GM12878 (cell line): ENCODE measurements at regions not wholly inside any gene's neighbourhood (a gene's known extent, or its start where the extent isn't known, plus 50 kb on each side); places are given as distances from the start of the nearest gene placed in this dataset.

Source experiments
- ATAC-seq: fragments of 200-7000 bp; cut with Tn5 transposase; 3 replicates; pipeline ENCODE4 v1.9.1; 2020; ENCODE audit warnings: mild to moderate bottlenecking, moderate library complexity
- BruUV-seq: library from RNA; stranded (reverse); fragments of 400-500 nt; replicated peaks from 2 replicates; lab custom pipeline; 2021; lab: Mats Ljungman, UMichigan
- CTCF ChIA-PET: fragments of 300-600 bp; sonication (Branson Sonifier 250); formaldehyde crosslinking; extraction: SDS; loops from one replicate; lab custom pipeline; 2021; ENCODE audit warnings: inconsistent platforms; lab: Yijun Ruan, JAX
- POLR2A ChIA-PET: fragments of 350-600 bp; formaldehyde crosslinking; extraction: SDS; loops from one replicate; lab custom pipeline; 2021; ENCODE audit warnings: inconsistent platforms; lab: Charles Lee
- RAD21 ChIA-PET: fragments of 300-600 bp; sonication (Branson Sonifier 250); formaldehyde crosslinking; loops from one replicate; lab custom pipeline; 2023; ENCODE audit warnings: antibody characterized with exemption; ENCODE audit not compliant: unreplicated experiment; lab: Charles Lee
- SMC1A ChIA-PET: fragments of 300-600 bp; sonication (Branson Sonifier 250); formaldehyde crosslinking; loops from one replicate; lab custom pipeline; 2023; ENCODE audit not compliant: unreplicated experiment, uncharacterized antibody; lab: Charles Lee
- DNase-seq: peaks from one replicate; pipeline ENCODE4 v3.0.0-alpha.2; 2011; ENCODE audit warnings: low read depth, low spot score
- FAIRE-seq: peaks from 3 replicates; lab custom pipeline; 2011; peaks lifted over from hg19 to GRCh38; lab: Jason Lieb, UNC
- H2AFZ ChIP-seq: 2 replicates; pipeline ENCODE4 v1.6.0; 2011; ENCODE audit warnings: low read depth, low read length, control low read depth; ENCODE audit not compliant: control insufficient read depth
- H3K27ac ChIP-seq: 2 replicates; pipeline ENCODE4 v1.5.1; 2011; ENCODE audit warnings: control low read depth; ENCODE audit not compliant: control insufficient read depth, insufficient read depth
- H3K27me3 ChIP-seq, 2 experiments: replicated peaks in 1 of 2; 2 replicates each; pipeline versions ENCODE4 v1.6.0 to v1.6.1; 2011; ENCODE audit warnings: low read length in 1 of 2; ENCODE audit not compliant: control insufficient read depth in 2 of 2, insufficient read depth in 2 of 2
- H3K36me3 ChIP-seq, 2 experiments: 2 replicates each; pipeline ENCODE4 v1.5.1; 2011; ENCODE audit warnings: low read length in 1 of 2; ENCODE audit not compliant: control insufficient read depth in 2 of 2, insufficient read depth in 2 of 2
- H3K4me1 ChIP-seq: 2 replicates; pipeline ENCODE4 v1.6.1; 2011; ENCODE audit warnings: mild to moderate bottlenecking, low read length, moderate library complexity, mixed read lengths; ENCODE audit not compliant: control insufficient read depth, insufficient read depth
- H3K4me2 ChIP-seq: 2 replicates; pipeline ENCODE4 v1.6.0; 2011; ENCODE audit warnings: control low read depth; ENCODE audit not compliant: control insufficient read depth, insufficient read depth
- H3K4me3 ChIP-seq: fragments of 200-600 bp; sonication (generic); 2 replicates; pipeline ENCODE4 v1.5.1; 2016
- H3K79me2 ChIP-seq: 2 replicates; pipeline ENCODE4 v1.6.0; 2011; ENCODE audit warnings: low read length; ENCODE audit not compliant: control insufficient read depth, insufficient read depth
- H3K9ac ChIP-seq: 2 replicates; pipeline ENCODE4 v1.8.0; 2011; ENCODE audit warnings: low read length, control low read depth, mixed read lengths; ENCODE audit not compliant: control insufficient read depth, insufficient read depth
- H3K9me3 ChIP-seq: replicated peaks from 3 replicates; pipeline ENCODE4 v1.5.1; 2011; ENCODE audit warnings: mild to moderate bottlenecking, low read length; ENCODE audit not compliant: control insufficient read depth, insufficient read depth
- H4K20me1 ChIP-seq: 2 replicates; pipeline ENCODE4 v1.6.0; 2011; ENCODE audit not compliant: control insufficient read depth, insufficient read depth
- BCL11A ChIP-seq: IDR thresholded peaks from 2 replicates; pipeline ENCODE4 v1.6.1; 2011; ENCODE audit warnings: low read depth, low read length
- NFXL1 ChIP-seq: fragments of 450-650 bp; IDR thresholded peaks from 2 replicates; pipeline ENCODE4 v1.6.1; 2017; ENCODE audit warnings: antibody characterized with exemption, mild to moderate bottlenecking, borderline replicate concordance
- PAX5 ChIP-seq: IDR thresholded peaks from 2 replicates; pipeline ENCODE4 v1.6.1; 2011; ENCODE audit warnings: low read depth, low read length, borderline replicate concordance
- RAD21 ChIP-seq: IDR thresholded peaks from 2 replicates; pipeline ENCODE4 v1.6.1; 2011; ENCODE audit warnings: mild to moderate bottlenecking, low read depth, low read length, moderate library complexity; ENCODE audit not compliant: insufficient read depth
- RB1 ChIP-seq: fragments of 450-650 bp; formaldehyde crosslinking; IDR thresholded peaks from 2 replicates; pipeline ENCODE4 v1.6.1; 2017; ENCODE audit warnings: mild to moderate bottlenecking, borderline replicate concordance
- TAF1 ChIP-seq: IDR thresholded peaks from 2 replicates; pipeline ENCODE4 v1.6.1; 2011; ENCODE audit warnings: mild to moderate bottlenecking, low read depth, low read length, borderline replicate concordance
- TBL1XR1 ChIP-seq: IDR thresholded peaks from 2 replicates; pipeline ENCODE4 v1.6.1; 2012; ENCODE audit warnings: low read depth, low read length, improper control_type of control experiment
- WGBS: methylation state at CpG from one replicate; pipeline ENCODE4 v1.1.6; 2016; ENCODE audit warnings: low lambda C conversion rate; ENCODE audit not compliant: insufficient replicate concordance, insufficient coverage; ENCODE audit errors: missing lambda C conversion rate; 5-methylcytosine and 5-hydroxymethylcytosine counted together
- in situ Hi-C: fragments of 300-500 bp; cut with MboI; formaldehyde crosslinking; loops from 9 replicates; pipeline ENCODE4 v1.14.3; 2018; ENCODE audit warnings: mixed read lengths
- intact Hi-C: fragments of 100-400 bp; cut with micrococcal nuclease; formaldehyde crosslinking; loops from one replicate; pipeline ENCODE4 v1.14.2; 2022; ENCODE audit not compliant: unreplicated experiment
- TF ChIP-seq, protein P1 (sequence below): IDR thresholded peaks from 2 replicates; pipeline ENCODE4 v1.6.1; 2011; ENCODE audit warnings: low read depth, mild to moderate bottlenecking, low read length, moderate library complexity, borderline replicate concordance; ENCODE audit errors: extremely low read depth

DNA sequence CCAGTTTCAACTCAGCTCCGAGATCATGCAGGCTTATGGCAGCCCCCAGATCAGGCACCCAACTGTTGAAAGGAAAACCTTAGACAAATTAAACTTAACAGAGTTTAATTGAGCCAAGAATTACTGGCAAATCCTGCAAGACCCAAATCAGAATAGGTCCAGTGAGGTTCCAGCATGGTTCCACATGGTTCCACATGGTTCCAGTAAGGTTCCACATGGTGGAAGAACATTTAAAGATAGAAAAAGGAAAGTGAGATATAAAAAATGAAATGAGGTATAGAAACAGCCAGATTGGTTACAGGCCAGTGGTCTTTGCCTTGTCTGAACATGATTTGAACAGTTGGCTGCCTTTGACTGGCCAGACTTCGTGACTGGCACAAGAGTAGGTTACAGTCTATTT lies 288.8 kb upstream of the LRRC7 start:
- ChIA-PET POLR2A (no interaction called here), RAD21 (no interaction called here), CTCF (no interaction called here), SMC1A (no interaction called here)
- ATAC-seq (no peak), FAIRE-seq (no peak), DNase-seq (no peak)
- Histone ChIP-seq H2AFZ (no peak overlapping the region), H3K4me2 (no peak overlapping the region), H4K20me1 (no peaks in the 10 kb centered on the region), H3K4me1 (no peaks in the 10 kb centered on the region), H3K27me3 (no peaks in the 10 kb centered on the region), H3K4me3 (no peak overlapping the region), H3K79me2 (no peaks in the 10 kb centered on the region), H3K9me3 (no peaks in the 10 kb centered on the region), H3K36me3 (no peaks in the 10 kb centered on the region), H3K27ac (no peak overlapping the region), H3K9ac (no peak overlapping the region)
- 0% methylated on average over 2 of the region's 2 CpGs for WGBS
- intact Hi-C loops (no loop called here), in situ Hi-C loops (no loop called here)
- TF ChIP-seq PAX5 (no peak), RB1 (no peak), NFXL1 (no peak), BCL11A (no peak), TAF1 (no peak), TBL1XR1 (no peak)
- TF ChIP-seq, protein P1, sequence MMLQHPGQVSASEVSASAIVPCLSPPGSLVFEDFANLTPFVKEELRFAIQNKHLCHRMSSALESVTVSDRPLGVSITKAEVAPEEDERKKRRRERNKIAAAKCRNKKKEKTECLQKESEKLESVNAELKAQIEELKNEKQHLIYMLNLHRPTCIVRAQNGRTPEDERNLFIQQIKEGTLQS: no peak
- no TSS peak for BruUV-seq

DNA sequence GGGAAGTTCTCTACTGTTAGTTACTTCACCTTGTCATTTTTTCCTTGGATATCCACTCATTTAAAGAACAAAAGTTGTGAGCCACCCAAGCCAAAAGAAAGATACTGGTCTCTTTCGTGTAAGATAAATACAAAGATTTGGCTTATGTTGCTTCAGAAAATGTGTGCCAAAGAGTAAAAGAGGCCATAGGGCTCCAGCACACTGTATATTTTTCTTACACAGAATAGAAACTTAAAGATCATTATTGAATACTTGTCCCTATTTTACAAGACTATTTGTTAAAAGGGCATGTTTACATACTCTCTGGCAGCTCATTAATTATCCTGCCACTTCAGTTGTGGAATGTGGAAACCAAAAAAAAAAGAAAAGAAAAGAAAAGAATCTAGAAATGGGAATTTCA lies 284.2 kb upstream of the LRRC7 start:
- no peak for DNase-seq
- BruUV-seq: no TSS peak
- no peak for TF ChIP-seq RAD21
- TF ChIP-seq, all 136 proteins: peak for 0
- H3K4me2 ChIP-seq: no peak overlapping the region
- ATAC-seq (no peak), FAIRE-seq (no peak)
- no peak overlapping the region for H3K4me3 ChIP-seq
- no peaks in the 10 kb centered on the region for H3K4me1 ChIP-seq
- no peaks in the 10 kb centered on the region for H4K20me1 ChIP-seq
- 7% methylated on average over 1 of the region's 1 CpG for WGBS
- H3K79me2 ChIP-seq: no peaks in the 10 kb centered on the region
- ChIA-PET RAD21 (no interaction called here), CTCF (no interaction called here), POLR2A (no interaction called here), SMC1A (no interaction called here)
- H3K9ac ChIP-seq: no peak overlapping the region
- H3K27ac ChIP-seq: no peak overlapping the region
- H2AFZ ChIP-seq: no peak overlapping the region
- in situ Hi-C loops (no loop called here), intact Hi-C loops (no loop called here)
- no peaks in the 10 kb centered on the region for H3K36me3 ChIP-seq
- H3K9me3 ChIP-seq: no peaks in the 10 kb centered on the region
- no peaks in the 10 kb centered on the region for H3K27me3 ChIP-seq
